HepG2 (cell line): ENCODE measurements at regions not wholly inside any gene's neighbourhood (a gene's known extent, or its start where the extent isn't known, plus 50 kb on each side); places are given as distances from the start of the nearest gene placed in this dataset.

ENCODE experiments used
- CEBPB ChIP-seq: IDR thresholded peaks from 2 replicates; pipeline ENCODE4 v1.6.1; 2011; ENCODE audit warnings: low read depth, low read length, improper control_type of control experiment, borderline replicate concordance
- CTCF ChIP-seq: sonication (generic); formaldehyde crosslinking; IDR thresholded peaks from 2 replicates; pipeline ENCODE4 v1.5.0; 2020; ENCODE audit warnings: mild to moderate bottlenecking, missing genetic modification reagents, moderate library complexity
- MAZ ChIP-seq, 2 experiments: sonication (generic) in 1 of 2; formaldehyde crosslinking in 1 of 2; IDR thresholded peaks; 2 replicates each; pipeline versions ENCODE4 v1.5.0 to v1.6.1; 2012 to 2020; ENCODE audit warnings: low read depth in 2 of 2, mild to moderate bottlenecking in 2 of 2, borderline replicate concordance in 1 of 2, improper control_type of control experiment in 1 of 2, low read length in 1 of 2, missing genetic modification reagents in 1 of 2, moderate library complexity in 1 of 2
- POLR2AphosphoS5 ChIP-seq: IDR thresholded peaks from 2 replicates; pipeline ENCODE4 v1.6.1; 2012; ENCODE audit warnings: low read depth, low read length

DNA sequence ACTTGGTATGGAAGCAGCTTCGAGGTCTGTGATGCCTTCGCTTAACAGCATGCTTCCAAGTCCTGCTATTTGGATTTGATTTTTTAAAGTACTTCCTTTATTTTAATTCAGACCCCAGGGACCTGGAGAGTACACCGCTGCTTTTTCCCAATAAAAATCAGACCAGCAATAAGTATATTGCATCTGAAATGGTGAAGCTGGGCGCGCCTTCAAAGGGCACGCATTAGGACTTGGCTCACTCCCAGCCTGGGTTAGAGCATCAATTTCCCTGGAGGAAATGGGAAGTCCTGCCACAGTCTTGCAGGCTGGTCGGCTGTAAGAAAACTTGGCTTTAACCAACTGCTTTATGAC, 325.1 kb downstream of the RRAGC start:
- TF ChIP-seq CEBPB (no peak), CTCF (CRISPR knock-in tag) (no peak), MAZ (IDR thresholded peaks at IDR 0.05; ENCODE audit: borderline replicate concordance, low read depth, low read length) (no peak), MAZ (CRISPR knock-in tag; IDR thresholded peaks at IDR 0.05; ENCODE audit: low read depth) (no peak), POLR2AphosphoS5 (no peak)
